Neuronal stem cell (in vitro differentiated cells): ENCODE measurements at regions not wholly inside any gene's neighbourhood (a gene's known extent, or its start where the extent isn't known, plus 50 kb on each side); places are given as distances from the start of the nearest gene placed in this dataset.

ENCODE experiments used
- DNase-seq: peaks from one replicate; pipeline ENCODE4 v3.0.0-alpha.2; 2013; ENCODE audit warnings: low spot score
- H2AFZ ChIP-seq: one replicate; pipeline ENCODE4 v1.6.1; 2013; ENCODE audit warnings: mild to moderate bottlenecking, low read length, inconsistent platforms
- H2AK5ac ChIP-seq: 2 replicates; pipeline ENCODE4 v1.6.1; 2013; ENCODE audit warnings: low read depth, mild to moderate bottlenecking, inconsistent platforms, low read length, moderate library complexity, mixed read lengths
- H2BK120ac ChIP-seq: 2 replicates; pipeline ENCODE4 v1.6.1; 2013; ENCODE audit warnings: low read depth, mild to moderate bottlenecking, inconsistent platforms, low read length, moderate library complexity, mixed read lengths
- H2BK12ac ChIP-seq: one replicate; pipeline ENCODE4 v1.6.1; 2013; ENCODE audit warnings: low read length, inconsistent platforms
- H2BK15ac ChIP-seq: 2 replicates; pipeline ENCODE4 v1.6.1; 2013; ENCODE audit warnings: mild to moderate bottlenecking, low read length, inconsistent platforms, mixed read lengths
- H2BK5ac ChIP-seq: one replicate; pipeline ENCODE4 v1.6.1; 2013; ENCODE audit warnings: inconsistent platforms, mild to moderate bottlenecking, low read length, moderate library complexity
- H3K14ac ChIP-seq: one replicate; pipeline ENCODE4 v1.6.1; 2013; ENCODE audit warnings: low read length, inconsistent platforms
- H3K18ac ChIP-seq: 2 replicates; pipeline ENCODE4 v1.6.1; 2013; ENCODE audit warnings: low read length, inconsistent platforms
- H3K23ac ChIP-seq: 2 replicates; pipeline ENCODE4 v1.6.1; 2013; ENCODE audit warnings: low read depth, mild to moderate bottlenecking, mixed read lengths, low read length, inconsistent platforms; ENCODE audit not compliant: poor library complexity
- H3K27ac ChIP-seq: replicated peaks from 3 replicates; pipeline ENCODE4 v1.5.1; 2013; ENCODE audit warnings: low read length, inconsistent platforms
- H3K27me3 ChIP-seq, 3 experiments: 2 replicates each; pipeline ENCODE4 v1.6.1; 2013; ENCODE audit warnings: low read length in 3 of 3, mild to moderate bottlenecking in 2 of 3, inconsistent platforms in 1 of 3, low read depth in 1 of 3, mixed read lengths in 1 of 3, moderate library complexity in 1 of 3; ENCODE audit not compliant: control insufficient read depth in 3 of 3, insufficient read depth in 3 of 3
- H3K36me3 ChIP-seq, 2 donors: replicated peaks in 1 of 2; 2 replicates each; pipeline ENCODE4 v1.6.1; 2013; ENCODE audit warnings: low read length in 2 of 2; ENCODE audit not compliant: control insufficient read depth in 2 of 2, insufficient read depth in 2 of 2
- H3K4ac ChIP-seq: 2 replicates; pipeline ENCODE4 v1.6.1; 2013; ENCODE audit warnings: inconsistent platforms, mild to moderate bottlenecking, low read length, moderate library complexity
- H3K4me1 ChIP-seq, 2 donors: 1 replicate in 1 of 2; 2 replicates in 1 of 2; pipeline ENCODE4 v1.6.1; 2013; ENCODE audit warnings: low read length in 2 of 2, low read depth in 1 of 2; ENCODE audit not compliant: control insufficient read depth in 2 of 2, insufficient read depth in 1 of 2
- H3K4me2 ChIP-seq: one replicate; pipeline ENCODE4 v1.6.1; 2013; ENCODE audit warnings: mild to moderate bottlenecking, low read length, inconsistent platforms; ENCODE audit not compliant: insufficient read depth, poor library complexity, severe bottlenecking
- H3K4me3 ChIP-seq, 2 donors: 2 replicates each; pipeline ENCODE4 v1.5.1; 2013; ENCODE audit warnings: low read length in 2 of 2, mild to moderate bottlenecking in 2 of 2, inconsistent platforms in 1 of 2, moderate library complexity in 1 of 2
- H3K79me1 ChIP-seq: one replicate; pipeline ENCODE4 v1.6.1; 2013; ENCODE audit warnings: low read depth, mild to moderate bottlenecking, inconsistent platforms, low read length, moderate library complexity
- H3K9ac ChIP-seq: one replicate; pipeline ENCODE4 v1.6.1; 2013; ENCODE audit warnings: mild to moderate bottlenecking, low read depth, low read length, inconsistent platforms; ENCODE audit not compliant: poor library complexity
- H3K9me3 ChIP-seq, 2 donors: replicated peaks in 1 of 2; 2 replicates each; pipeline versions ENCODE3 to v1.6.1; 2013; ENCODE audit warnings: low read length in 2 of 2, mild to moderate bottlenecking in 2 of 2, inconsistent platforms in 1 of 2, low read depth in 1 of 2, mixed read lengths in 1 of 2, moderate library complexity in 1 of 2; ENCODE audit not compliant: control insufficient read depth in 2 of 2, insufficient read depth in 1 of 2
- H4K8ac ChIP-seq: one replicate; pipeline ENCODE4 v1.6.1; 2013; ENCODE audit warnings: low read depth, mild to moderate bottlenecking, inconsistent platforms, low read length, moderate library complexity
- H4K91ac ChIP-seq: one replicate; pipeline ENCODE4 v1.6.1; 2013; ENCODE audit warnings: low read length, low read depth, mild to moderate bottlenecking, inconsistent platforms; ENCODE audit not compliant: poor library complexity
- WGBS, 2 donors: extraction: QIAGEN DNeasy Blood & Tissue Kit; methylation state at CpG; one replicate each; pipeline ENCODE4 v1.1.7; 2013; ENCODE audit warnings: missing lambda C conversion rate in 2 of 2, mixed read lengths in 1 of 2; ENCODE audit not compliant: insufficient read length in 2 of 2, insufficient replicate concordance in 1 of 2; ENCODE audit errors: extremely low coverage in 2 of 2; 5-methylcytosine and 5-hydroxymethylcytosine counted together

- Histone ChIP-seq H3K36me3 (no peaks in the 10 kb centered on the region), H4K91ac (no peak overlapping the region), H3K9me3 (peaks cover 2 to 11% of the 10 kb centered on the region in 2 donors), H3K18ac (no peak overlapping the region), H3K4me1 (peaks cover 0 to 3% of the 10 kb centered on the region in 2 donors), H3K9ac (no peak overlapping the region), H2BK120ac (no peak overlapping the region), H3K27me3 (peaks cover 13 to 56% (median 22%) of the 10 kb centered on the region in 3 experiments), H3K4me3 (no peak overlapping the region), H3K27ac (no peak overlapping the region), H2AK5ac (no peak overlapping the region), H2BK12ac (no peak overlapping the region), H2AFZ (no peak overlapping the region), H2BK15ac (no peak overlapping the region), H2BK5ac (no peak overlapping the region), H3K79me1 (no peaks in the 10 kb centered on the region), H3K23ac (no peak overlapping the region), H4K8ac (no peak overlapping the region), H3K14ac (no peak overlapping the region), H3K4me2 (no peak overlapping the region), H3K4ac (no peak overlapping the region)
- no CpG with 5 or more reads among the region's 10 CpGs for WGBS, 2 donors
- no peak for DNase-seq
Observed at GRCh38 chr15:29969562-29970401, 113.0 kb upstream of the GOLGA8J start.

GRCh38 chr15:29968895-29969561, 113.7 kb upstream of the GOLGA8J start:
- no peak overlapping the region for H4K8ac ChIP-seq
- peaks cover 0 to 3% of the 10 kb centered on the region in 2 donors for H3K4me1 ChIP-seq
- H3K27ac ChIP-seq, result no peak overlapping the region
- peak overlapping the region; percentile 85 for H3K18ac ChIP-seq
- H3K4ac ChIP-seq, result no peak overlapping the region
- H2BK12ac ChIP-seq, result no peak overlapping the region
- H2AFZ ChIP-seq, result peak overlapping the region; percentile 89
- no peak overlapping the region for H2BK15ac ChIP-seq
- no CpG with 5 or more reads among the region's 69 CpGs for WGBS, 2 donors
- H2AK5ac ChIP-seq, result no peak overlapping the region
- peak overlapping the region; percentile 80 for H3K9ac ChIP-seq
- H2BK5ac ChIP-seq, result no peak overlapping the region
- peak overlapping the region in 1 of 2 donors; percentile 82 for H3K4me3 ChIP-seq
- H3K4me2 ChIP-seq, result peak overlapping the region; percentile 76
- no peak for DNase-seq
- H3K27me3 ChIP-seq, result peaks cover 13 to 61% (median 22%) of the 10 kb centered on the region in 3 experiments
- no peak overlapping the region for H3K14ac ChIP-seq
- H4K91ac ChIP-seq, result no peak overlapping the region
- peaks cover 2 to 11% of the 10 kb centered on the region in 2 donors for H3K9me3 ChIP-seq
- H3K79me1 ChIP-seq, result no peaks in the 10 kb centered on the region
- no peak overlapping the region for H3K23ac ChIP-seq
- H3K36me3 ChIP-seq, result no peaks in the 10 kb centered on the region
- H2BK120ac ChIP-seq, result no peak overlapping the region

- H3K27me3 ChIP-seq, result peaks cover 13 to 61% (median 22%) of the 10 kb centered on the region in 3 experiments
- DNase-seq, result peak; percentile 17
- H3K9ac ChIP-seq, result peak overlapping the region; percentile 80
- no peaks in the 10 kb centered on the region for H3K79me1 ChIP-seq
- H2AK5ac ChIP-seq, result no peak overlapping the region
- H3K14ac ChIP-seq, result no peak overlapping the region
- peak overlapping the region; percentile 76 for H3K4me2 ChIP-seq
- no peak overlapping the region for H2BK5ac ChIP-seq
- H3K4ac ChIP-seq, result no peak overlapping the region
- no peak overlapping the region for H3K27ac ChIP-seq
- H3K4me3 ChIP-seq, result peak overlapping the region; percentile 12 to 82
- no peak overlapping the region for H2BK120ac ChIP-seq
- H4K91ac ChIP-seq, result no peak overlapping the region
- peaks cover 2 to 11% of the 10 kb centered on the region in 2 donors for H3K9me3 ChIP-seq
- H2BK12ac ChIP-seq, result peak overlapping the region; percentile 68
- peak overlapping the region; percentile 89 for H2AFZ ChIP-seq
- no peaks in the 10 kb centered on the region for H3K36me3 ChIP-seq
- WGBS, 2 donors, result no CpG with 5 or more reads among the region's 91 CpGs
- H3K23ac ChIP-seq, result no peak overlapping the region
- H3K18ac ChIP-seq, result peak overlapping the region; percentile 85
- H3K4me1 ChIP-seq, result peaks cover 0 to 3% of the 10 kb centered on the region in 2 donors
- peak overlapping the region; percentile 23 for H2BK15ac ChIP-seq
- H4K8ac ChIP-seq, result no peak overlapping the region
Observed at GRCh38 chr15:29968099-29968894, 114.5 kb upstream of the GOLGA8J start.
